Stimulated activated CD8-positive, alpha-beta memory T cell treated with anti-CD3 and anti-CD28 coated beads, Interleukin-2, amount 100 ng/mL, for 1 hour (primary cell): ENCODE measurements at regions not wholly inside any gene's neighbourhood (a gene's known extent, or its start where the extent isn't known, plus 50 kb on each side); places are given as distances from the start of the nearest gene placed in this dataset.

Source experiments
- DNase-seq, 2 donors: peaks; one replicate each; pipeline ENCODE4 v3.0.0-alpha.2; 2020; ENCODE audit warnings: low read depth in 2 of 2

GRCh38 chr18:40789286-40789685 is 1165.7 kb upstream of the PIK3C3 start:
- no peak for DNase-seq

DNA sequence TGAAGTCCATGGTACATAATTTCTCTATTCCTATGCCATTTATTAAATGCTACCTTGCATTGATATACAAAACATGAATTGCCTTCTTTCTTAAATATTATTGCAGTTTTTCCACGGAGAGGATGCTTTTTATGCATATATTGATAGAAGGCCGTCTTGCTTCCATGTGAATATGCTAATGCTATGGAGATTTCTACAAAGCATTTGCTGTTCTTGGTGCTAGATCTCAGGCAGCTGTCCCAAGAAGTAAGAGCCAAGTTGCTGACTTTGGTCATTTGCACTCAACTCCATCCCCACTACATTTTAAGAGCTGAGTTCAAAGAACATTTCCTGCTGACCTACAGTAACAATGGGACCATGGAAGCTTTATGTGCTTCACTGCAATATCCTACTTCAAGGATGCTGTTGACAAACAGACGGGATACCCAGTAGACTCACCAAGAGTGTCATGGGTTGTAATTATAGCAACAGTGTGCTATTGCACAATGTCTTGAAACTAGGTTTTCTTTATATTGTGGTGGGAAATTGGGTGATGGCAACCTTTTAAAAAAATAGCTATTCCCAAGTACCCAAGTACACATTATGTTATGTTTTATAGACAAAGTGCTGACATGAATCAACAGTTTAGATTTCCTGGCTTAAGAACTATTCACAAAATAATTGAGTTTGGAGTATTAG is 1172.4 kb upstream of the PIK3C3 start:
- no peak for DNase-seq

- DNase-seq: no peak
Observed at GRCh38 chr18:40769786-40770185, 1185.2 kb upstream of the PIK3C3 start.

GRCh38 chr18:40760251-40760650 is 1194.8 kb upstream of the PIK3C3 start:
- DNase-seq: no peak

- DNase-seq: no peak
Observed at GRCh38 chr18:40754477-40754876, 1200.6 kb upstream of the PIK3C3 start.

- DNase-seq: no peak
Observed at GRCh38 chr18:40752316-40752715, 1202.7 kb upstream of the PIK3C3 start.

DNA sequence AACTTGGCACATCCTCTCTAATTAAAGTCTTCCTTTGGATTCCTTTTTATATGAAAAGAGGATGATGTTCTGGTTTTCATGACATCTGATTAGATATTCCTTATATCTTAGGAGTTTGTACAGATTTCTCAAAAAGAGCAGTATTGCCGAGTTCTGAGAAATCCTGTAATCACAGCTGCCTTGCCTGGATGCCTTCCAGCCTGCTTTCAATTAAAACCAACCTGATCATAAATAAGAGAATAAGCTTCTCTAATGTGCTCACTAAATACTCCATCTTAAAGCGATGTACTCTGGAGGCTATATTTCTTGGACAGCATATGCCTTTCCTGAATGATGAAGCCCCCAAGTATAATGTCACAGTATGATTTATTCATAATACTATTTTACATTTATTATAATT is 1203.8 kb upstream of the PIK3C3 start:
- no peak for DNase-seq

DNA sequence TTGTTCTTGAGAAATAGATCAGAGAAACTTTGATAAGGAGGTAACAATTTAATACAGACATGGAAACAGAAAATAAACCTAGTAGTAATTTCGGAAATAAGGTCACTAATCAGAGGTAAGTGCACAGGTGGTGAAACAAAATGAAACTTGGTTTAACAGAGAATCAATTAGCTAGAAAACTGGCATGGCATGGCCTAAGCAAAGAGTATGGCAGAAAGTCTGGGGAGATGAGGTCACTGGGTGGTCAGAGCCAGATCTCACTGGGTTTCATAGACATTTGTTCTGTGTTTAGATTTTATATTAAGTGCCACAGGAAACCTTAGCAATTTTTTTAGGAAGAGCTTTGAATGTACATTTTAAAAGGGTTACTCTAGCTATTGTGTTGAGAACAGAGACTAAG is 1216.0 kb upstream of the PIK3C3 start:
- DNase-seq: no peak

DNA sequence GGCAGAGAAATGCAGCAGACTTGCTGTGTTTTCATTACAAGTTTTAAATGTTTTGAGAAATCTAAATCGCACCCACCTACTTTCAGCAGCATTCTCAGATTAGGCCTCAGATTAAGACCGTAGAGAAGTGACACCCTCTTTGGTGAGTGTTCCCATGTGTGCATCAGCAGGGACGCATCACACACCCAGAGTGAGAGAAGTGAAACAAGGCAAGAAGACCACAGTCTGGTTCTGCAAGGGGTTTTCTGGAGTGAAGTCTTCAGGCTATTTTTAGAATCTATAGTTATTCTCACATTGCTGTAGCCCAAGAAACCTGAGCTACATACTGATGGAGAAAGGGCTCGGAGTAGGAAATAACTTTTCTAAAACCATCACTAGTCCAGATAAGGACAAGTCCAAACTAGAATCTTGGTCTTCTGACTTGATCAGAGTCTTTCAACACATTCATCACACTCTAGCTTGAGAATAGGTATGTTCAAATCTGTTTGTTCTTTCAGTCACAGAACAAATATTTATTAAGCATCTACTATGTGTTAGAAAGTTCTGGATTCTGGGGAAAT is 1216.6 kb upstream of the PIK3C3 start:
- no peak for DNase-seq

- DNase-seq: no peak
Observed at GRCh38 chr18:40708726-40709125, 1246.3 kb upstream of the PIK3C3 start.

DNA sequence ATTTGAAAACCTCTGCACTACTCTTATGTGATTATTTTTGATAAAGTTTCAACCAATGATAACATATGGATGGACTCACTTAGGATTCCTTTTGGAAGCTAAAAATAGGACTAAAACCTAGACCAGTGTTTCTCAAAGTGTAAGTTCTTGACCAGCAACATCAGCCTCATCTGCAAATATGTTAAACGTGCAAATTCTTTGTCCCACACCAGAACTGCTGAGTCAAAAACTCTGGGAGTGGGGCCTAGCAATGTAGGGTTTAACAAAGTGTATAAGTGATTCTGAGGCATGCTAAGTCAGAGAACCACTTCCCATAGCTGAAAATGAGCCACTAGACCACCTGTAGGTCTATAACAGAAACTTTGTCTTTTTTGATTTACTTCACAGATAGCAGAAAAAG is 1247.2 kb upstream of the PIK3C3 start:
- DNase-seq: no peak

GRCh38 chr18:40698129-40698528 is 1256.9 kb upstream of the PIK3C3 start:
- DNase-seq: no peak

DNA sequence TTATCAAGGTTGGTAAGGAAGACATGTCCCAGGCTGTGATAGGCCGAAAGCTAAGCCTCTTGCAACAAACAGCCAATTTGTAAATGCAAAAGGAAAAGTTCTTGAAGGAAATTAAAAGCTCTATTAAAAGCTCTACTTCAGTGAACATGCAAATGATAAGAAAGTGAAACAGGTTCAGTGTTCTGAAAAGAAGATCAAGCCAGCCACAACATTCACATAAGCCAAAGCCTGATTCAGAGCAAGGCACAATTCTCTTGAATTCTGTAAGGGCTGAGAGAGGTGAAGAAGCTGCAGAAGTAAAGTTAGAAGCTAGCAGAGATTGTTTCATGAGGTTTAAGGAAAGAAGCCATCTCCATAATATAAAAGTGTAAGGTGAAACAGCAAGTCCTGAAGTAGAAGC is 1259.5 kb upstream of the PIK3C3 start:
- DNase-seq: no peak

DNA sequence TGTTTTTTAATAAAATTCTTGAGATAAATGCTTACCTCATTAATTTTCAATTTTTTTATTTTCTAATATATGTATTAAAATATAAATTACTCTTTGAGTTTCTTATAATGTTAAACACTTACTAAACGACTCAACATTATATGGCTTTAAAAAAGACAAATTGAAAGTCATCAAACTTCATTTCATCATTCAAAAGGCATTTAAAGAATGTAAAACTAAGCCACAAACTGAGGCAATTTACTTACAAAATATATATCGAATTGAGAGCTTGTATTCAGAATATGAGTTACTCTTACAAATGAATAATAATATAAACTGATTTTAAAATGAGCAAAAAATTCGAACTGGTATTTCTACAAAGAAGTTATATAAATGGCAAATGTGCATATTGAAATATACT is 1262.2 kb upstream of the PIK3C3 start:
- no peak for DNase-seq

DNA sequence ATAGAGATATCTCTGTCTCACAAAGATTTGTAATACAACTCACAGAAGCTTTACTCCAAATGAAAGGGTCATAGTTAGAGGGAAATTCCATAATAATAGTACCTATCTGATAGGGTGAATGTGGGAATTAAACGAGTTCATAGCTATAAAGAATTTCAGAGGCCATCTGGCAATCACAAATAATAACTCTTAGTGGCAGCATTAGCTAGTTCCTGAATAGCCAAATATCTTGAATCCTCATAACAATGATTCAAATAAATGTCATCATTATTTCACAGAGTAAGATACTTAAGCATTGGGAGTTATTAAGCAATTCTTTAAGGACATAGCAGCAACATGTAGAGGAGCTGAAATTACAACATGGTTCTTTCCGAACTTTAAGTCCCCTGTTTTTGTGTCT is 1265.0 kb upstream of the PIK3C3 start:
- no peak for DNase-seq

- no peak for DNase-seq
Observed at GRCh38 chr18:40687399-40687798, 1267.6 kb upstream of the PIK3C3 start.

DNA sequence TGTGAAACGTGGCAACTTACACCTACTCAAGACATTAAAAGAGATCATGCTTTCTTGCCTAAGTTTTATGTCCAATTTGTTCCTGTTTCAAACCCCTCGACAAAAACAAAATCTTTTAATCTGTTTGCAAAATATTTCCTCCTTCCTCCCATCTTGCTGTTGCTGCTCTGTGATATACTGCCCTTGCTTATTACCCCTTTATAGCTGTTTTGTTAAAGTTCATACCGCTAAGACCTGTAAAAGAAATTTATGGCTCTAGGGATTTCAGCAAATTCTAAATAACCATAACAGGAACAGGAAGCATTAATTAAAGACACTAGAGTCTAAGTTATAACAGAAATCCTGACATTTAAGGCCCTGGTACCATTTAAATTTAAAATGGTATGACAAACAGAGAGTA is 1268.2 kb upstream of the PIK3C3 start:
- no peak for DNase-seq

DNA sequence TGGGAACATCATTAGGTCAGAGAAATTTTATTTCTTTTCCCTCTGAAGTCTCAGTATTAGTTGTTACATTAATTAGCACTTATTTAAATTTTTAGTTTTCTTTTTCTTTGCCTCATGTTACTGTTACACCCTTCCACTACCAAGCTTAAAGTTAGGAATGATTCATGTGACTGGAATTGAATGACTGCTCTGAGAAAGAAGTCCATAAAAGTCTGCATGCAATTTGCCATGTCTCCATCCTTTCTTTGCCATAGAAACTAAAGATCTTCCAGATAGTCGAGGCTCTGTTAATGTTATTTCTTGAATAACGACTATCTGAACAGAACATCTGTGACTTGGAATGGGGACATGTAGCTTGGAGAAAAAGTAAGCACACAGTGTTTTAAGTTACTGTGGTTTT is 1269.8 kb upstream of the PIK3C3 start:
- DNase-seq: no peak

DNA sequence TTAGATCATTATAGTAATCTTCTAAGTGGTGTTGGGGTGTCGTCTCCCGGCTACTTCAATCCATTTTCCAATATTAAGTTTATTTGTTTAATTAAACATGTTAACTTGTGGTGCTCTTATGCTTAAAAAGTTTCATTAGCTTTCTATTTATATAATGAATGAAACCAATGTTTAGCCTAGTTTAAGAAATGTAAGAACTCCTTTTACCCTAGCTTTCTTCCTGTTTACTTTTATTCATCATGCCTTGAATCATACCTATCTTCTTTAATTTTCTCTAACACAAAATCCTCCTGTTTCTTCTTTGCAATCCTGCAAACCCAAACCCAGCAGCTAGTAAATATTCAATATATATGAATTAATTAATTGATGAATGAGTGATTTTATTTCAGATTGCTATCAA is 1276.7 kb upstream of the PIK3C3 start:
- DNase-seq: no peak

DNA sequence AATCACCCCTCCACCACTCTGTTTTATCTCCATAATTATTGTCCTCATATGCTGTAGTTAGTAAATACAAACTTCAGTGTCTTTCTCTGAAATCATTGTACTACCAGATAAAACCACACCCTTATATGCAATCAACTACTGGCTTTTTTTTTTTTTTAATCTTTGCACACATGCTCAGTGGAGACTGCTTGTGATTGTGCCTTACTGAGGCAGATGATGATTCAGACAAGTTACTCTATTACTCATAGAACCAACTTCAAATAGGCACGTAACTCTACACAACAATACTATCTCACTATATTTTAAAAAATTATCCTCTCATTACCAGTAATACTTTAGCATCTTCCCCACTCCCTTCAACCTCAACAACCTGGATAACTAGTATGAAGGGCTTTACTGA is 1278.4 kb upstream of the PIK3C3 start:
- DNase-seq: no peak

DNA sequence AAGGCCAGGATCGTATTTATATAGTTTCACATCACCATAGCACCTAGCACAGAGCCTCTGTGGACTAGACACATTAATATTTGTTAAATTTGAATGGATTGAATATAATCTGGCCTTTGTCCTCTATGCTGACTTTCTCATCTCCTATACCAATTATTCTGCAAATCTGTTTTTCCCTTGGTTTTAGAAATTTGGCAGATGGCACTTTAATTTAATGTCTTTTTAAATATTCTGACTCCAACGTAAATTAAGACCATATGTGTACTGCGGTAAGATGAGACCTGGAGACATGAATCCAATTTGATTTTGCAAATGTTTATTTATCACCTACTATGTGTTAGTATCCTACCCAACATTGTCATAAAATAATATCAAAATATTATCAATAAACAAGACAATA is 1281.9 kb upstream of the PIK3C3 start:
- DNase-seq: no peak

- DNase-seq: no peak
Observed at GRCh38 chr18:40672590-40672989, 1282.4 kb upstream of the PIK3C3 start.

DNA sequence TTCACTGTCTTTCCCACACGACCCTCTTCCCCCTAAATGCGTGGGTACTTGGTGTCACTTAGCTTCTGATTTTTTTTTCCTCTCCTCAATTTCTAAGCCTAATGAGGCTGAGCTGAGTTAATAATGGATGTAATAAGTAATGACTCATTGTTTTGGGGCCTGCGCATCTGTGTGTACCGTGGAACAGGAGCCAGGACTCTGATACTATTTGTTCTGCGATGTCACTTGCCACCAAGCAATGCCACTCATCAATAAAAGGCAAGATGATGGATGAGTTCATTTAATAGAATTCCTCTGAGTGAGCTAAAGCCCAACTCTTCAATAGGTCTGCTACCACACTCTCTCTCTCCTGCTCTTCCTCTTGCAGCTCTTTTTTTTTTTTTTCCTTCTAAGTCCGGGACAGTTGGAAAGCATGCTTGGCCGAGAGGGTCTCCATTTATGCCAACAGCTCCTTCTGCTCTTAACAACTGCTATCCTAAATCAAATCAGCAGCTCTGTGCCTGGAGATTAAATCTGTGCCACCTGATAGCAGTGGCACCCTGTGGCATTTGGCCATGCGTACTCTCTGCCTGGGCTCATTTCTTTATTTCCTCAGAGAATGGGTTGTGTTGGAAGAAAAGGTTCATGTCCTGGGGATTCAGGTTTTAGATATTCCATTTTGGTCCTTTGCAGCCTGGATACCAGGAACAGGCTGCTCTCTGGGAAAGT is 1284.2 kb upstream of the PIK3C3 start:
- DNase-seq: no peak
